ENCODE measurements at regions not wholly inside any gene's neighbourhood (a gene's known extent, or its start where the extent isn't known, plus 50 kb on each side); places are given as distances from the start of the nearest gene placed in this dataset.

DNA sequence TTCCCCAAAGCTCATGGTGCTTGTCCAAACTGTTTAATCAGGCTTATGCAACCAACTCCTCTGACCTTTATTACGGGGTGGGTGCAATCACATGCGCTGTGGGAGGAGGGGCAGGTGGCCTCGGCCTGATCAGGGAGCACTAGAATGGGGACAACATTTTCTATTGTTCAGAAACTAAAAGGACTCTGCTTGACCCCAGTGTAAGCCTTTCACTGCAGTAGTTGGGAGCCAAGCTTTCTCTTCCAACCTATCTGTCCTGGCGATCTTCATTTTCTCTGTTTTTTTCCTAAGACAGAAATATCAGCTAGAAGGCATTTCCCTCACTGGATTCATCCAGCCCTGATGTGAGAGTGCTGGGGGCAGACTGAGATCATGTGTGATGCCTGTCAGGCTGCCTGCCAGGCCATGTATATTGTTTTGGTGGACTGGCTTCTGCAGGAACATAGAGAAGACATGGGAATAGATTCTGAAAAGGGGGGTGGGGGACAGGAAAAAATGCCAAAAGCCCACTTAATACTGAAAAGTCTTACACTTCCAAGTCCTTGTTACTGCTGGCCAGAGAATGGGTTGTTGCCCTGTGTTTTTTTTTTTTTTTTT lies 627.0 kb upstream of the TBL1XR1 start:
- TF ChIP-seq, protein P1, sequence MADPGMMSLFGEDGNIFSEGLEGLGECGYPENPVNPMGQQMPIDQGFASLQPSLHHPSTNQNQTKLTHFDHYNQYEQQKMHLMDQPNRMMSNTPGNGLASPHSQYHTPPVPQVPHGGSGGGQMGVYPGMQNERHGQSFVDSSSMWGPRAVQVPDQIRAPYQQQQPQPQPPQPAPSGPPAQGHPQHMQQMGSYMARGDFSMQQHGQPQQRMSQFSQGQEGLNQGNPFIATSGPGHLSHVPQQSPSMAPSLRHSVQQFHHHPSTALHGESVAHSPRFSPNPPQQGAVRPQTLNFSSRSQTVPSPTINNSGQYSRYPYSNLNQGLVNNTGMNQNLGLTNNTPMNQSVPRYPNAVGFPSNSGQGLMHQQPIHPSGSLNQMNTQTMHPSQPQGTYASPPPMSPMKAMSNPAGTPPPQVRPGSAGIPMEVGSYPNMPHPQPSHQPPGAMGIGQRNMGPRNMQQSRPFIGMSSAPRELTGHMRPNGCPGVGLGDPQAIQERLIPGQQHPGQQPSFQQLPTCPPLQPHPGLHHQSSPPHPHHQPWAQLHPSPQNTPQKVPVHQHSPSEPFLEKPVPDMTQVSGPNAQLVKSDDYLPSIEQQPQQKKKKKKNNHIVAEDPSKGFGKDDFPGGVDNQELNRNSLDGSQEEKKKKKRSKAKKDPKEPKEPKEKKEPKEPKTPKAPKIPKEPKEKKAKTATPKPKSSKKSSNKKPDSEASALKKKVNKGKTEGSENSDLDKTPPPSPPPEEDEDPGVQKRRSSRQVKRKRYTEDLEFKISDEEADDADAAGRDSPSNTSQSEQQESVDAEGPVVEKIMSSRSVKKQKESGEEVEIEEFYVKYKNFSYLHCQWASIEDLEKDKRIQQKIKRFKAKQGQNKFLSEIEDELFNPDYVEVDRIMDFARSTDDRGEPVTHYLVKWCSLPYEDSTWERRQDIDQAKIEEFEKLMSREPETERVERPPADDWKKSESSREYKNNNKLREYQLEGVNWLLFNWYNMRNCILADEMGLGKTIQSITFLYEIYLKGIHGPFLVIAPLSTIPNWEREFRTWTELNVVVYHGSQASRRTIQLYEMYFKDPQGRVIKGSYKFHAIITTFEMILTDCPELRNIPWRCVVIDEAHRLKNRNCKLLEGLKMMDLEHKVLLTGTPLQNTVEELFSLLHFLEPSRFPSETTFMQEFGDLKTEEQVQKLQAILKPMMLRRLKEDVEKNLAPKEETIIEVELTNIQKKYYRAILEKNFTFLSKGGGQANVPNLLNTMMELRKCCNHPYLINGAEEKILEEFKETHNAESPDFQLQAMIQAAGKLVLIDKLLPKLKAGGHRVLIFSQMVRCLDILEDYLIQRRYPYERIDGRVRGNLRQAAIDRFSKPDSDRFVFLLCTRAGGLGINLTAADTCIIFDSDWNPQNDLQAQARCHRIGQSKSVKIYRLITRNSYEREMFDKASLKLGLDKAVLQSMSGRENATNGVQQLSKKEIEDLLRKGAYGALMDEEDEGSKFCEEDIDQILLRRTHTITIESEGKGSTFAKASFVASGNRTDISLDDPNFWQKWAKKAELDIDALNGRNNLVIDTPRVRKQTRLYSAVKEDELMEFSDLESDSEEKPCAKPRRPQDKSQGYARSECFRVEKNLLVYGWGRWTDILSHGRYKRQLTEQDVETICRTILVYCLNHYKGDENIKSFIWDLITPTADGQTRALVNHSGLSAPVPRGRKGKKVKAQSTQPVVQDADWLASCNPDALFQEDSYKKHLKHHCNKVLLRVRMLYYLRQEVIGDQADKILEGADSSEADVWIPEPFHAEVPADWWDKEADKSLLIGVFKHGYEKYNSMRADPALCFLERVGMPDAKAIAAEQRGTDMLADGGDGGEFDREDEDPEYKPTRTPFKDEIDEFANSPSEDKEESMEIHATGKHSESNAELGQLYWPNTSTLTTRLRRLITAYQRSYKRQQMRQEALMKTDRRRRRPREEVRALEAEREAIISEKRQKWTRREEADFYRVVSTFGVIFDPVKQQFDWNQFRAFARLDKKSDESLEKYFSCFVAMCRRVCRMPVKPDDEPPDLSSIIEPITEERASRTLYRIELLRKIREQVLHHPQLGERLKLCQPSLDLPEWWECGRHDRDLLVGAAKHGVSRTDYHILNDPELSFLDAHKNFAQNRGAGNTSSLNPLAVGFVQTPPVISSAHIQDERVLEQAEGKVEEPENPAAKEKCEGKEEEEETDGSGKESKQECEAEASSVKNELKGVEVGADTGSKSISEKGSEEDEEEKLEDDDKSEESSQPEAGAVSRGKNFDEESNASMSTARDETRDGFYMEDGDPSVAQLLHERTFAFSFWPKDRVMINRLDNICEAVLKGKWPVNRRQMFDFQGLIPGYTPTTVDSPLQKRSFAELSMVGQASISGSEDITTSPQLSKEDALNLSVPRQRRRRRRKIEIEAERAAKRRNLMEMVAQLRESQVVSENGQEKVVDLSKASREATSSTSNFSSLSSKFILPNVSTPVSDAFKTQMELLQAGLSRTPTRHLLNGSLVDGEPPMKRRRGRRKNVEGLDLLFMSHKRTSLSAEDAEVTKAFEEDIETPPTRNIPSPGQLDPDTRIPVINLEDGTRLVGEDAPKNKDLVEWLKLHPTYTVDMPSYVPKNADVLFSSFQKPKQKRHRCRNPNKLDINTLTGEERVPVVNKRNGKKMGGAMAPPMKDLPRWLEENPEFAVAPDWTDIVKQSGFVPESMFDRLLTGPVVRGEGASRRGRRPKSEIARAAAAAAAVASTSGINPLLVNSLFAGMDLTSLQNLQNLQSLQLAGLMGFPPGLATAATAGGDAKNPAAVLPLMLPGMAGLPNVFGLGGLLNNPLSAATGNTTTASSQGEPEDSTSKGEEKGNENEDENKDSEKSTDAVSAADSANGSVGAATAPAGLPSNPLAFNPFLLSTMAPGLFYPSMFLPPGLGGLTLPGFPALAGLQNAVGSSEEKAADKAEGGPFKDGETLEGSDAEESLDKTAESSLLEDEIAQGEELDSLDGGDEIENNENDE (IDR thresholded peaks at IDR 0.05; ENCODE audit: insufficient replicate concordance, low read length): no peak
- no peak for TF ChIP-seq POLR2AphosphoS5 (IDR thresholded peaks at IDR 0.05; ENCODE audit: low read depth, low read length)
- no peak for TF ChIP-seq MAFK (IDR thresholded peaks at IDR 0.05; ENCODE audit: low read depth, low read length)
